ENCODE measurements at regions not wholly inside any gene's neighbourhood (a gene's known extent, or its start where the extent isn't known, plus 50 kb on each side); places are given as distances from the start of the nearest gene placed in this dataset.

- intact Hi-C loops (cut with micrococcal nuclease) = no loop called here
- H3K27me3 Mint-ChIP-seq = no peaks in the 10 kb centered on the region
- H3K27ac Mint-ChIP-seq = no peak overlapping the region
- H3K9me3 Mint-ChIP-seq = no peaks in the 10 kb centered on the region
- no peaks in the 10 kb centered on the region for H3K4me1 Mint-ChIP-seq
- no peak overlapping the region for H3K4me3 Mint-ChIP-seq
- H3K36me3 Mint-ChIP-seq (ENCODE audit: low read depth) = no peaks in the 10 kb centered on the region
- DNase-seq = no peak
Observed at GRCh38 chr4:71251261-71251660, 87.6 kb upstream of the SLC4A4 start.

- no peak for DNase-seq
- intact Hi-C loops (cut with micrococcal nuclease) = no loop called here
- Mint-ChIP-seq H3K27me3 (no peaks in the 10 kb centered on the region), H3K4me3 (no peak overlapping the region), H3K9me3 (no peaks in the 10 kb centered on the region), H3K36me3 (ENCODE audit: low read depth) (no peaks in the 10 kb centered on the region), H3K27ac (no peak overlapping the region), H3K4me1 (no peaks in the 10 kb centered on the region)
Observed at GRCh38 chr4:71253545-71253944, 85.3 kb upstream of the SLC4A4 start.

- DNase-seq = no peak
- no peak overlapping the region for H3K27ac Mint-ChIP-seq
- H3K4me1 Mint-ChIP-seq = no peaks in the 10 kb centered on the region
Observed at GRCh38 chr4:71254451-71255012, 84.3 kb upstream of the SLC4A4 start.

GRCh38 chr4:71255976-71256375 lies 82.8 kb upstream of the SLC4A4 start:
- DNase-seq = no peak
- no peaks in the 10 kb centered on the region for H3K9me3 Mint-ChIP-seq
- intact Hi-C loops (cut with micrococcal nuclease) = no loop called here

More at GRCh38 chr4:71254451-71255012, 84.3 kb upstream of the SLC4A4 start:
- H3K36me3 Mint-ChIP-seq (ENCODE audit: low read depth) = no peaks in the 10 kb centered on the region
- no peaks in the 10 kb centered on the region for H3K9me3 Mint-ChIP-seq
- intact Hi-C loops (cut with micrococcal nuclease) = no loop called here
- H3K4me3 Mint-ChIP-seq = no peak overlapping the region
- H3K27me3 Mint-ChIP-seq = no peaks in the 10 kb centered on the region

GRCh38 chr4:71257761-71258160 lies 81.1 kb upstream of the SLC4A4 start:
- Mint-ChIP-seq H3K4me3 (no peak overlapping the region), H3K9me3 (no peaks in the 10 kb centered on the region), H3K36me3 (ENCODE audit: low read depth) (no peaks in the 10 kb centered on the region), H3K4me1 (peaks cover 4% of the 10 kb centered on the region), H3K27me3 (no peaks in the 10 kb centered on the region), H3K27ac (no peak overlapping the region)
- no peak for DNase-seq
- intact Hi-C loops (cut with micrococcal nuclease) = no loop called here

More at GRCh38 chr4:71255976-71256375, 82.8 kb upstream of the SLC4A4 start:
- Mint-ChIP-seq H3K36me3 (ENCODE audit: low read depth) (no peaks in the 10 kb centered on the region), H3K4me3 (no peak overlapping the region), H3K4me1 (no peaks in the 10 kb centered on the region), H3K27me3 (no peaks in the 10 kb centered on the region), H3K27ac (no peak overlapping the region)

- Mint-ChIP-seq H3K4me3 (no peak overlapping the region), H3K4me1 (peaks cover 4% of the 10 kb centered on the region), H3K9me3 (no peaks in the 10 kb centered on the region), H3K27ac (no peak overlapping the region), H3K27me3 (no peaks in the 10 kb centered on the region), H3K36me3 (ENCODE audit: low read depth) (no peaks in the 10 kb centered on the region)
- DNase-seq = no peak
- intact Hi-C loops (cut with micrococcal nuclease) = no loop called here
Observed at GRCh38 chr4:71258323-71258722, 80.5 kb upstream of the SLC4A4 start.

- H3K4me3 Mint-ChIP-seq = no peak overlapping the region
- intact Hi-C loops (cut with micrococcal nuclease) = no loop called here
- peaks cover 4% of the 10 kb centered on the region for H3K4me1 Mint-ChIP-seq
- no peak for DNase-seq
- H3K9me3 Mint-ChIP-seq = no peaks in the 10 kb centered on the region
- no peaks in the 10 kb centered on the region for H3K27me3 Mint-ChIP-seq
- no peaks in the 10 kb centered on the region for H3K36me3 Mint-ChIP-seq (ENCODE audit: low read depth)
- H3K27ac Mint-ChIP-seq = no peak overlapping the region
Observed at GRCh38 chr4:71259280-71259679, 79.5 kb upstream of the SLC4A4 start.

DNA sequence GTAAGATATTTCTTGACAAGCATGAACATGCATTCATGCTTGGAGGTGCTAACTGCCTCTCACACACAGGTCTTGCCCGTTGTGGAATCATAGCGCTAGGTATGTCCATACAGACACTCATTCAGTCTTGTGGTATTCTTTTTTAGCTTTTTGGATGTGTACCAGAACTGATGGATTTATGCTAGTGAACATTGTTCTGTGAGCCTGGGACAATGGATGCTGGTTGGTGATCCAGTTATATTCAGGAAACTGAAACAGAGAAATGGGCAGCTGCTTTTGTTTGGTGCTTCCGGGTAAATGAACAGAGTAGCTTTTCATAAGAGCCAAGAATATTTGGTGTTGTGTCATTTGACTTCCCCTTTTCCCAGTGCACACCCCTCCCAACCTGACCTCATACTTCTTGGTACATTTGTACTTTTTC lies 78.9 kb upstream of the SLC4A4 start:
- Mint-ChIP-seq H3K27me3 (no peaks in the 10 kb centered on the region), H3K36me3 (ENCODE audit: low read depth) (no peaks in the 10 kb centered on the region), H3K9me3 (no peaks in the 10 kb centered on the region), H3K4me1 (peaks cover 4% of the 10 kb centered on the region), H3K27ac (no peak overlapping the region), H3K4me3 (no peak overlapping the region)
- intact Hi-C loops (cut with micrococcal nuclease) = no loop called here
- no peak for DNase-seq

GRCh38 chr4:71260544-71260943 lies 78.3 kb upstream of the SLC4A4 start:
- H3K27ac Mint-ChIP-seq = no peak overlapping the region
- no peak for DNase-seq
- H3K27me3 Mint-ChIP-seq = no peaks in the 10 kb centered on the region
- H3K4me3 Mint-ChIP-seq = no peak overlapping the region
- intact Hi-C loops (cut with micrococcal nuclease) = no loop called here
- H3K36me3 Mint-ChIP-seq (ENCODE audit: low read depth) = no peaks in the 10 kb centered on the region
- peaks cover 4% of the 10 kb centered on the region for H3K4me1 Mint-ChIP-seq
- H3K9me3 Mint-ChIP-seq = no peaks in the 10 kb centered on the region

DNA sequence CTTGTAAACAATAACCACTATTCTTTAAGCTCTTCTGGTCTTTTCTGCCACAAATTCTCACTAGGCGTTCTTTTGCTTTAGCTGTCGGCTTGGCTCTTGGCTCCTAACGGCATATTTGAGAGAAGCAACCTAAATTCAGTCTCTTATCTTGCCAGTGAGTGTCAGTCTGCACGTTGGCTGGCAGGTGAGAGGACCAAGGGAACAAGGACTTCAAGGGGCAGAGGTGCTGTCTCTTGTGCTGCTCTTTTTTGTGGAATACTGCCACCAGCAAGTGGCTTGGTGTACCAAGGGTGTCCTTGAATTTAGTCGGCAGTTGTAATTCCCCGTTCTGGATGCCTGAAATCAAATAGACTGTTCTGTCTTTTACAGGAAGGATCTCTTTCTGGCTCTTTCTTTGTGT lies 77.8 kb upstream of the SLC4A4 start:
- Mint-ChIP-seq H3K27me3 (no peaks in the 10 kb centered on the region), H3K36me3 (ENCODE audit: low read depth) (no peaks in the 10 kb centered on the region), H3K27ac (no peak overlapping the region), H3K9me3 (no peaks in the 10 kb centered on the region), H3K4me3 (no peak overlapping the region), H3K4me1 (peaks cover 4% of the 10 kb centered on the region)
- DNase-seq = no peak
- intact Hi-C loops (cut with micrococcal nuclease) = no loop called here

- intact Hi-C loops (cut with micrococcal nuclease) = no loop called here
- Mint-ChIP-seq H3K4me1 (peaks cover 4% of the 10 kb centered on the region), H3K4me3 (no peak overlapping the region), H3K27ac (no peak overlapping the region), H3K9me3 (no peaks in the 10 kb centered on the region), H3K36me3 (ENCODE audit: low read depth) (no peaks in the 10 kb centered on the region), H3K27me3 (no peaks in the 10 kb centered on the region)
- no peak for DNase-seq
Observed at GRCh38 chr4:71261633-71262121, 77.1 kb upstream of the SLC4A4 start.

- no peak overlapping the region for H3K27ac Mint-ChIP-seq
- H3K4me1 Mint-ChIP-seq = peaks cover 4% of the 10 kb centered on the region
- H3K4me3 Mint-ChIP-seq = no peak overlapping the region
- DNase-seq = no peak
- peaks cover 2% of the 10 kb centered on the region for H3K27me3 Mint-ChIP-seq
- H3K36me3 Mint-ChIP-seq (ENCODE audit: low read depth) = no peaks in the 10 kb centered on the region
- H3K9me3 Mint-ChIP-seq = no peaks in the 10 kb centered on the region
- intact Hi-C loops (cut with micrococcal nuclease) = no loop called here
Observed at GRCh38 chr4:71262161-71262560, 76.7 kb upstream of the SLC4A4 start.

GRCh38 chr4:71266090-71266794 lies 72.6 kb upstream of the SLC4A4 start:
- intact Hi-C loops (cut with micrococcal nuclease) = no loop called here
- no peak for DNase-seq
- Mint-ChIP-seq H3K36me3 (ENCODE audit: low read depth) (no peaks in the 10 kb centered on the region), H3K4me3 (no peak overlapping the region), H3K4me1 (peaks cover 4% of the 10 kb centered on the region), H3K9me3 (no peaks in the 10 kb centered on the region), H3K27ac (no peak overlapping the region), H3K27me3 (peaks cover 2% of the 10 kb centered on the region)

- Mint-ChIP-seq H3K4me1 (no peaks in the 10 kb centered on the region), H3K27me3 (peaks cover 5% of the 10 kb centered on the region), H3K36me3 (ENCODE audit: low read depth) (no peaks in the 10 kb centered on the region), H3K4me3 (no peak overlapping the region), H3K27ac (no peak overlapping the region), H3K9me3 (no peaks in the 10 kb centered on the region)
- no peak for DNase-seq
- intact Hi-C loops (cut with micrococcal nuclease) = no loop called here
Observed at GRCh38 chr4:71267244-71267643, 71.6 kb upstream of the SLC4A4 start.

DNA sequence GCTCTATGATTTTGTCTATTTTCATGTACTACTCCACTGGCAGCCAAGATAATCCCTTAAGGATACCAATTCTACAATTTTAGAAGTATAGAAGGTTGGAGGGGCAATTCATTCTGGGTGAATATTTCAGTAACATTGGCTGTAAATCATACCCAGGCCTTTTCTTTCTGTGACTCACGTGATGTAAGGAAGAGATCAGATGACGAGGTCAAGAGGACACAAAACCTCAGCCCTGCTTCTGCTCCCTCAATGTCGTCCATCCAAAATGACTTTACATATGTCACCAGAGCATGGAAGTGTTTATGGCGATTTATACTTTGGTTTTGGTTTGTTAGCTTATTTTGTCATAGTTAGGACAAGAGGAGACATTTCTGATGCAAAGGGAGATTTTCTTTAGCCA lies 70.7 kb upstream of the SLC4A4 start:
- intact Hi-C loops (cut with micrococcal nuclease) = no loop called here
- peaks cover 5% of the 10 kb centered on the region for H3K27me3 Mint-ChIP-seq
- DNase-seq = no peak
- no peak overlapping the region for H3K4me3 Mint-ChIP-seq
- no peaks in the 10 kb centered on the region for H3K36me3 Mint-ChIP-seq (ENCODE audit: low read depth)
- H3K4me1 Mint-ChIP-seq = no peaks in the 10 kb centered on the region
- no peaks in the 10 kb centered on the region for H3K9me3 Mint-ChIP-seq
- H3K27ac Mint-ChIP-seq = no peak overlapping the region
